A549 (cell line): ENCODE measurements at regions not wholly inside any gene's neighbourhood (a gene's known extent, or its start where the extent isn't known, plus 50 kb on each side); places are given as distances from the start of the nearest gene placed in this dataset.

Experiments
- BCL3 ChIP-seq: fragments of >200 bp; sonication (Bioruptor Twin); formaldehyde crosslinking; IDR thresholded peaks from 3 replicates; pipeline ENCODE4 v1.6.1; 2016
- CTCF ChIP-seq: fragments of >200 bp; sonication (Bioruptor Twin); formaldehyde crosslinking; IDR thresholded peaks from 3 replicates; pipeline ENCODE4 v1.5.1; 2016
- E2F6 ChIP-seq: IDR thresholded peaks from 2 replicates; pipeline ENCODE4 v1.6.1; 2012; ENCODE audit warnings: low read depth, borderline replicate concordance
- EP300 ChIP-seq, 2 experiments: fragments of >200 bp; sonication (Bioruptor Twin); formaldehyde crosslinking; IDR thresholded peaks; 2 replicates in 1 of 2; 3 replicates in 1 of 2; pipeline ENCODE4 v1.6.1; 2016 to 2017
- HEYL ChIP-seq: fragments of 250-450 bp; sonication (Bioruptor Pico); IDR thresholded peaks from 2 replicates; pipeline ENCODE4 v1.8.0; 2021; ENCODE audit warnings: mild to moderate bottlenecking, moderate library complexity
- JUN ChIP-seq, 2 experiments: fragments of >200 bp; sonication (Bioruptor Twin); formaldehyde crosslinking; IDR thresholded peaks; 2 replicates in 1 of 2; 3 replicates in 1 of 2; pipeline ENCODE4 v1.6.1; 2016 to 2017
- MYC ChIP-seq: IDR thresholded peaks from 2 replicates; pipeline ENCODE4 v1.6.1; 2012; ENCODE audit warnings: mild to moderate bottlenecking, inconsistent platforms, low read length, improper control_type of control experiment, borderline replicate concordance
- POLR2A ChIP-seq: IDR thresholded peaks from 2 replicates; pipeline ENCODE4 v1.6.1; 2012; ENCODE audit warnings: mild to moderate bottlenecking, low read length
- RARB ChIP-seq: fragments of 250-450 bp; sonication (Bioruptor Pico); IDR thresholded peaks from 2 replicates; pipeline ENCODE4 v1.8.0; 2021; ENCODE audit warnings: mild to moderate bottlenecking, moderate library complexity
- REST ChIP-seq: fragments of 200-600 bp; sonication (generic); IDR thresholded peaks from 2 replicates; pipeline ENCODE4 v1.6.1; 2016; ENCODE audit warnings: antibody characterized with exemption, mild to moderate bottlenecking, moderate library complexity
- SMC3 ChIP-seq: fragments of >200 bp; sonication (Bioruptor Twin); formaldehyde crosslinking; IDR thresholded peaks from 3 replicates; pipeline ENCODE4 v1.6.1; 2018; ENCODE audit warnings: inconsistent platforms
- ZNF302 ChIP-seq: fragments of 250-450 bp; sonication (Bioruptor Pico); IDR thresholded peaks from 2 replicates; pipeline ENCODE4 v1.9.0; 2021; ENCODE audit warnings: inconsistent platforms, mild to moderate bottlenecking, moderate library complexity

GRCh38 chr19:13691569-13692435 is 72.5 kb upstream of the MRI1 start:
- TF ChIP-seq CTCF, result no peak
- no peak for TF ChIP-seq RARB (CRISPR knock-in tag)
- no peak for TF ChIP-seq SMC3
- TF ChIP-seq REST, result no peak
- TF ChIP-seq POLR2A, result no peak
- no peak for TF ChIP-seq MYC
- no peak for TF ChIP-seq JUN (IDR thresholded peaks at IDR 0.05)
- no peak for TF ChIP-seq EP300 (IDR thresholded peaks at IDR 0.05)
- TF ChIP-seq E2F6, result no peak
- no peak for TF ChIP-seq HEYL (CRISPR knock-in tag)
- no peak for TF ChIP-seq BCL3
- TF ChIP-seq ZNF302 (CRISPR knock-in tag), result no peak
